GM21529 (cell line): ENCODE measurements at regions not wholly inside any gene's neighbourhood (a gene's known extent, or its start where the extent isn't known, plus 50 kb on each side); places are given as distances from the start of the nearest gene placed in this dataset.

Experiments
- ATAC-seq: cut with Tn5 transposase; IDR thresholded peaks from one replicate; pipeline ENCODE4 v1.9.1; 2021; ENCODE audit not compliant: unreplicated experiment

DNA sequence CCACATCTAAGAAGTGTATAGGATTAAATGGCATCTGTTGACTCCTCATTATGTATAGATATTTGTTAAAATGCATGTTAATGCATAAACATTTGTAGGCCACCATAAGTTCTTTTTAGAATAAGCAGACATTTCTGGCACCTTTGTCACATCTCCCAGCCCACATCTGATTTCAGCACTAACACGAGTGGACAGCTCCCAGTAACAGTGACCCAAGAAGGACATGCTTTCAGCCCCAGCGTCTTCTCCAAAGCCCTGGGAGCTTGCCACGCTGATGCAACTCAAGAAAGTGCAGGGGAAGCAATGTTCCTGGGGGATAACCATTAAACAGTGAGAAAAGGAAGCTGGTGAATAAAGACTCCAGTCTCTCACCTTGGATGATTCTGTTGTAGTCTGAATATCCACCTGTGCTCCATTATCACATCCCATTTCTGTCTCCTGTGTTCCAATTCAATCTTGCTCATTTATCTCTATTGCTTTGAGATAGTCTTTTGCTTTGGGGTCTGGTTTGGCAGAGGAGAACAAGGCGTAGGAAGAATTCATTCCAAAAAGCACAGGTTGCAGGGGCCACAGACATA is 182.6 kb upstream of the THSD7B start:
- no peak for ATAC-seq

DNA sequence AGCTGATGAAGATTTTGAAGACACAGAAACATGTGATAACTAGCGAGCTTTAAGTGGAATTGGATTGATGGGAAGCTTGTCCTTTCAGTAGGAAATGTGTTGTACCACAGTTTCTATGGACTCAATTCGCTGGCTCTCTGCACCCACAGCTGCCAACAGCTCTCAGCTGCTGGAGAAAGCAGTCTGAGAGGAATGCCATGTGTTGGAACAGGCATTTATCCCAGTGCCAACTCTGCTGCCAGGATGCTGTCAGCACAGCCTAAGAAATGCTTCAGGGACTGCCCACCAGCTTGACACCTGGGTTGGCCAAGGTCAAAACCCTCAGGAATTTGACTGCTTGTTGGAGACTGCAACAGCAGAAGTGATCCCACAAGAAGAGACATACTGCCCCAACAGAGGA is 193.0 kb upstream of the THSD7B start:
- no peak for ATAC-seq

DNA sequence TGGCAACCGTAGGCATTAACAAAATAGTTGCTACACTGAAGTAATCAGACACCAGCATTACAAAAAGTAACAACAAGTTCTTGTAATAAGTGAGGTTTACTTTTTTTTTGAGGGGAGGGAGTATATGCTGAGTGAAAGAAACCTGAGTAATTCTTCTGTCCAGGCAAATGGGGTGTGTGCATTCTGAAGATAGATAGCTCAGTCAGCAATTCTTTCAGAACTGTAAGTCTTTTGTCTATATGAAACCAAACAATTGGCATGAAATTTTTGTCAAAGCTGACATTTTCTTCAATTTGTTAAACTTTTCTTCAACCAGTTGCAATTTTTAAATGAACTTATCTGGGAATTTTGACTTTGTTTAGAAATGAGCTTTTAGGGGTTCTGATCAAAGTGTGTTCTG is 208.1 kb upstream of the THSD7B start:
- no peak for ATAC-seq

DNA sequence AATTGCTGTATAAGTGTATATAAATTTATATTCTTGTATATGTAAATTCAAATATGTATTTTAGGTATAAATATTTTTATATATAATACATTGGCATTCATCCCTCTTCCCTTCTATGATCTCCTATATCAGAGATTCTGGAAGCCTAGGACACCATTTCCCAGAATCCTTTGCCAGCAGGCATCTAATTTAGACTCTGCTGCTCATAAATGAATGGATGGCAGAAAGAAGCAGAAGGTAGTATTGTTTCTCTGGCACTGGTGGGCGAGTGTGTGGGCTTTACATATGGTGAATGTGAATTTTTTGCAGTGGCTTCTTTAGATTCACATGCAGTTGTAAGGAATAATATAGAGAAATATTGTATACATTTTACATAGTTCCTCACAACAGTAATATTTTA is 215.2 kb upstream of the THSD7B start:
- no peak for ATAC-seq

DNA sequence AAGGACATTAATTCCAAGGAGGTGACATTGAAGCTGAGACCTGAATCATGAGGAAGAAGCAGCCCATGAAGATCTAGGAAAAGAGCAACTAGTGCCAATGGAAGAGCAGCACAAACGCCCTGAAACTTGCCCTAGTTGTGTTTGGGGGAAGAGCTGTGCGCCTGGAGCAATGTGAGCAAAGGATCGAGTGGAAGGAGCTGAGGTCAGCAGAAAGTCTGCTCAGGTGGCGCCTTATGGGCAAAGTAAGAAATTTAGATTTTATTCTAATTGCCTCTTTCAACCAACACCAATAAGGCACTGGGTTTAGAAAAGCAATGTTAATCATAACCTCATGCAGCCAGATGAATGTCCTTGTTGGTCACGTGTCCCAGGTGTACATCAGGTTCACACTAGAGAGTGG is 226.0 kb upstream of the THSD7B start:
- no peak for ATAC-seq

DNA sequence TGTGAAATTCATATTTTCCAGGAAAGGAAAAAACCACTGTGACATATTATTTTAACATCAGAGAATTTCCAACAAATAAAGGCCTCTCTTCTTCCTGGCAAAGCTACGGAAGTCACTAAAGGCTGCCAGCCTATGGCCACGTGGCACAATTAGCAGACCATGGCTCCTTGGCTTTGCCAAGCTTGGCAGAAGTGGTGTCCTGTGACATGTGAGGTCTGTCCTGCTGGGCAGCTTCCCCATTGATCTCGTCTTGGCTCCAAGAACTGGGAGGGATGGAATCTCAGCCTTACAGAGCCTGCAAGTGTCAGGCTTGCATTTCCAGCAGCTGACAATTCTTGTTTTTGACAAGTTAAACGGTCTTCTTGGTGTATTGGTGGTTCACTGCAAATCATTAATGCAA is 226.9 kb upstream of the THSD7B start:
- no peak for ATAC-seq

DNA sequence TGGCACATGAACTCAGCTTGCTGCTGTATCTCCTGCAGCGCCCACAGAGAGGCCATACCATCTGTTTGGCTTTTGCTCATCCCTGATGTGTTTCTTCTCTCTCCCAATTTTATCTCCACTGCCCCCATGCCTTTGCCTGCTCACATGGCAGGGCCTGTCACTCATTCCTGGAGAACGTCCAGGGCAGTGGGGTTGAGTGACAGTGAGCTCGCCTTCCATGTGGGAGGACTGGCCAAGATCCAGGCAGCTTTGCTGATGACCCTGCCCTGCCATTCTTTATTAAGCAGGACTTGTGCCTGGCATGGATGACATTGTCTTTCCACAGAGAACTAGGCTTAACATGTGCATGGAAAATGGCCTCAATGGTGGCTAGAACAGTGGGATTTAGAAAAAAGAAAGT is 230.5 kb upstream of the THSD7B start:
- ATAC-seq: no peak

DNA sequence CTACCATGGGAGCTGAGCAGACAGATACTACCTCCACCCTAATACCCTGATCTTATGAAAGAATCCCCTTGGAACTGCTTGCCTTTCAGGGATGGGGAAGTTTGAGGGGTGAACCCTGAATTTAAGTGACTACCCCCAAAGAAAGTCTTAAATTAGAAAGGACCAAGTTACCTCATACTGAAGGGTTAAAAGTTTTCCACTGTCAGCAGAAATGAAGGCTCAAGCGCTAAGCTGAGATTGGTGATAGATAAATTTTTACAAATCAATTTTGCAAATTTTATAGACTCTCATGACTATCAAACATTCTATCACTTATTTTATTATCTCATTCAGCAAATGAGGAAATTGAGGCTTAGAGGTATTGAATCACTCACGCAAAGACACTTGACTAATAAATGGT is 233.2 kb upstream of the THSD7B start:
- no peak for ATAC-seq

DNA sequence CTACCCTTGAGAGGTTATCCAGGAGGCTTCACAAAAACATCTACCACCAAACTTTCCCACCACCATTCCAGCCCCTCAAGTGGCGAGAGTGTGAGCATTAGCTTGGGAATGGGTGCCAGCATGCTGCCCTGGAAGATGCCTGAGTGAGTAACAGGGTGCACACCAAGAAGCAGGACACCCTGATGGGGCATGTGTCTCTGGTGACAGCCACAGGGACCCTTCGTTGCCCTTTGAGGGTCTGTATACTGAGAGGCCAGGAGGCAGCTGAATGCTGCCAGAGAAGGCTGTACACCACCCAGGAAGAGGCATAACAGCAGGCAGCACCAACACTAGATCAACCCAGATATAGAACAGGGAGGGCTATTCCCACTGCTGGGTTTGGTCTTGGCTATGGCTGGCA is 233.6 kb upstream of the THSD7B start:
- ATAC-seq: no peak

DNA sequence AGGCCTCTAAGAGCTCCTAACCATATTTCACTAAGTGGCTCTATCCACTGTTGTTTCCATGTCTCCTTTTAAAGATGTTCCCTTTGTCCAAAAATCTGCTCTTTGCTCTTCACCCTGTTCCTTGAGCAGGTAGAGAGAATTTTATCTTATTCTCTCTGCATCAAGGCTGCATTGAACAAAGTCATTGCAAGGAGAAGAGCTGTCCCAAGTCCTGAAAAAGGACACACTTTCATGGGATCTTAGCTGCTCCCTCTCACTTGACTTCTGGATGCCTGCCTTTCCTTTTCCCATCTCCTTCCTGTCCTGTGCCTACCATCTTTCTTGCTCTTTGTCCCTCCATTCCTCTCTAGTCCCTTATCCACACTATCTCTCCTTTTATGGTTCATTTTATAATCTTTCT is 235.2 kb upstream of the THSD7B start:
- ATAC-seq: no peak

DNA sequence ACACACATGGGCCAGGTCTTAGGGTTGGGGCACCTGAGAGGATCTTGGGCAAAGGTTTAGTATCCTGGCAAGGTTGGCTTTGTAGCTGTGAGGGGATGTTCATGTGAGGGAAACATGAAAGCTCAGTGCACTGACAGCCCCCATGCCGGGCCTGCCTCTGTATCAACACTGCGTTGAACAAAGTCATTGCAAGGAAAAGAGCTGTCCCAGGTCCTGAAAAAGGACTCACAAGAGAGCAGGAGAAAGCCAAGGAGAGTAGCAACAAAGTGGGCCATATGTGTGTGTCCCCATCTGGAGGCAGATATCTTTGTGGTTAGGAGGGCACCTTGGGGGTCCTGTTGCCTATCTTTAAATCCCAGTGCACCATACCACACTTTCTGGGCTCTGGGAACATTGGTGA is 237.8 kb upstream of the THSD7B start:
- ATAC-seq: no peak

DNA sequence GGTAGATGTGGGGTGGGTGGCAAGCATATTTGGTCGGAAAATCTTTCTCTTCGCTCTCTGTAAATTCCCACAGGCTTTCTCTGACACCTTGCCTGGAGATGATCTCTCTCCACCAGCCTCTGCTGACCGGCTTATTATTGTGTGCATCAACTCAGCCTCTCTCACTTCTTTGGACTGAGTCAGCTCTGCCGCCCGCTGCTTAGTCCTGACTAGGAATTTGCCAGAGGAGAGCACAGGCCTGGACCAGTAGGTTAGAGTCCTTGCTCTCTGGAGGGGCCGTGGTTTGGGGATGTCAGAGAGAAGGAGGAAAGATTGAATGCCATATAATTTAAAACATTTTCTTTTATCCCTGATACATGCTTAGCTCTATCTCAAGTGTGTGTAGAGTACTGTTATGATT is 242.6 kb upstream of the THSD7B start:
- ATAC-seq: no peak

DNA sequence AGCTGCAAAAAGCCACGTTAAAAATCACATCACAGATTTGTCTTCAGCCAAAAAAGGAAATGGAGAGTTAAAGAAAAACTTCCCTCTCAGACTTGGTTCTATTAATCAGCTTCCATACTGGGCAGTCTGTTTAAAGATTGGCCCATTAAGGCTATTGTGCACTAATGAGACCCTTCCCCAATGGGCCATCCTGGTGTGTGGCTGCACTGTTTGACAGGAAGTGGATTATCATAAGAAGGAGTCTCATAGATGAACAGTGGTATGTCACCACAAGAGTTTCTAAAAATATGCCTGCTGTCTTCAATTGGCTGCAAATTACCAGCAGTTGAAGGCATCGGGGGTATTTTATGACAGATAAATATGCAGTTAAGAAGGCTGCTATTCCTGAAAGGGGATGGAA is 247.6 kb upstream of the THSD7B start:
- no peak for ATAC-seq

DNA sequence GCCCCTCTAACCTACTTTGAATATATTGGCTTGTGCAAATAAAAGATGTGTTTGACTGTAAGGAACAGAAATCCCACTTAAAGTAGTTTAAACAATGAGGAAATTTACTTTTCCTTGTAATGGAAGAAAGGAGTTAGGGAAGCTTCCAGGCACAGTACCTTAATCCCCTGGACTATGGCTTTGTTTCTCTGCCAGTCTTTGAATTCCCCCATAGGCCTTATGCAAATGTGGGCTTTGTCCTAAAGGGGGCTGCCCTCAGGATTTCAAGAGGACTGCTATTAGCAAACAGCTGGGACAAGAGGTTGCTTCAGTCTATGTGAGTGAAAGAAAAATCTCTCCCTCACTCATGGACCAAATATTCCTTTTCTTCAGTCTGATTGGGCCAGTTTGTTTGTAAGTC is 255.1 kb upstream of the THSD7B start:
- ATAC-seq: no peak

DNA sequence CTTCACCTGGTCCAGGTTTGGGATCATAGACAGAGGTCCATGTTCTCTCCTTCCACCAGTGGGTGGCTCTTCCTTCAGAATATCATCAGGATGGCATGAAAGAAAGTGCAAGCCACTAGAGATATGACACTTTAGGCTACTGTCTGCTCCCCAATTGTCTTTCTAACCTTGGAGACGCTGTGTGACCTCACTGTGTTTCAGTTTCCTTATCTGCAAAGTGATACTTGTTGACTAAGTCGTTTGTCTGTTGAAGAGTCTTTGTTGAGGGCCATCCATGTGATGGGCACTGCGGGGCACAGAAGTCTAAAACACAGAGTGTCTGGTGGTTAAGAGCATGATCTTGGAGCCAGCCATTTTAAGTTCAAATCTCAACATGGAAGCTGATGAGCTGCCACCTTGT is 259.9 kb upstream of the THSD7B start:
- no peak for ATAC-seq

DNA sequence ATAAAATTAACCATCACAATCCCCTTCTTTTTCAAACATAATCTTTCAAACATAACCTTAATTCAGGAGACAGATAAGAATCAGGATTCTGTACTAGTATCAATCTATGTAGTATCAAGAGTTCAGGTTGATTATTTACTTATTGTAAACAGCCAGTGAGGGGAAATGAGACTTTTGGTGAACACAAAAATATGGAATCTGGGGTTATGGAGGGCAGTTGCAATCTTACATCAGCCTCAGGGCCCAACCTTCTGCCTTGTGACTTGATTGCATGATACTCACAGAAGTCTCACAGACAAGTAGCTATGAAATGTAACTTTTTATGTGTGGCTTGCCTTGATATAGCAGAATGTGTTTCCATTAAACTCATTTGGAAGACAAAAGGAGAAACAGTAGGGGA is 262.7 kb upstream of the THSD7B start:
- no peak for ATAC-seq

DNA sequence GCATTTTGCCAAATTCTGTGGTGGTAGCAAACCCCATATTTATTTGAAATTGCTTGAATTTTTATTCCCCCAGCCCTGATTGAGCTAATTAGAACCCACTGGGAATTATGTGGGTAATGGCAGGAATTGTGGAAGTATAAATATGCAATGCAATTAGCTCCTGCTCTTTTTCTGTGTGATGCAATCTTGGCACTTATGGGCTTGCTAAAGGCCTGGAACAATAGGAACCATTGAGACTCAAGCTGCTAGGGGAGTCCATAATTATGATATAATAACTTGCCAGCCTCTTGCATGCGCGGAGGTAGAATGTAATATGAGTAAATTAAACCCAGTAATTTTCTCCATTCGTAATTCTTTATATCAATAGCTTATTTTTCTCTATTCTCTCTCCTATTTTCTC is 267.6 kb upstream of the THSD7B start:
- ATAC-seq: no peak

DNA sequence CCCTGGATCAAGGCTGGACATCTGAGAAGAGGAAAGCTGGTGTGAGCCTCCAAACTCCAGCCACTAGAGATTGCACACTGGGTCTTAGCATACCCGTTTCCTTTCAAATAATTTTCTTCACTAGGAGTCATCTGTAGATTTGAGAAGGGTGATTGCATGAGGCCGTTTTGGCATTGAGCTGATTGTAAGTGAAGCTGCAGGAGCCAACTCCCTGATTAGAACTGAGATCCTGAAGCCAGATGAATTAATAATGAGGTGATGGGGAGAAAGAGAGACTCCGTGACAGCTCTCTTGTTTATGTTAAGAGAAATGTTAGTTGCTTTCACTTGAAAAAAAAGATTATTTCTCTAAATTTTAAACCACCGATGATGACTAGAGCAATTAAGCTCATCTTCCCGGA is 268.4 kb upstream of the THSD7B start:
- ATAC-seq: no peak

DNA sequence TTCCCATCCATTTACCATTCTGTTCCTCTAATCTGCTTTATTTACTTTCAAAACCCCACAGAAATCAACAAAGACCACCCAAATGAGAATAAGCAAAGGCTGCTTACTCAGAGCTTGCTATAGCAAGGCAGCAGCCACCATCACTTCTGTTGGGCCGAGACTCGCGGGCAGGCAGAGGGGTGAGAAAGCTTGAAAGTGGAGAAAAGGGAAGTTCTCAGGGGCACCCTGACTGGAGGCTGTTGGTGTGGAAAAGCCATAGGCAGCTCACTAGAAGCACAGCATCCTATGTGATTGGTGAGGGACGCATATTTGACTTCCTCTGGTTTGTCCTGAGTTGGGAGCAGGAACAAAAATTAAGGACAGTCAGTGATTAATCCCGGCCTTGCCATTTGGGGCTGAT is 269.7 kb upstream of the THSD7B start:
- peak; percentile 85 for ATAC-seq

DNA sequence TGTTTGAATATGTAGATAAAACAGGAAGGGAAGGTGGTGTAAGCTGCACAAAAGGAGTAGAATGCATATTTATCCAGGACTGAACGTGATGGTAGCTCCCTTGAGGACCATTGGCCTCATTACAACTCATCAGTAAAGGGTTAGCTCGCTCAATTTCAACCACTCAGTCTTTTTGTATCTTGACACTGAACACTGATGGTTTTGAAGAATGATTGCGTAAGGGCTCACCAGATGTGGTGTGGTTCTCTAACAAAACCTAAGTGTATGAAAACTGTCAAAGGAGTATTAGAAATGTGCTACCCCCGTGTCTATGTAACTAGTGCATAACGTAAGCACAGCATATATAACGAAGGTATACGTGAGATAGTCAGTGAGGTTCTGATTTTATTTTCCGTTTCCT is 272.4 kb upstream of the THSD7B start:
- ATAC-seq: no peak

DNA sequence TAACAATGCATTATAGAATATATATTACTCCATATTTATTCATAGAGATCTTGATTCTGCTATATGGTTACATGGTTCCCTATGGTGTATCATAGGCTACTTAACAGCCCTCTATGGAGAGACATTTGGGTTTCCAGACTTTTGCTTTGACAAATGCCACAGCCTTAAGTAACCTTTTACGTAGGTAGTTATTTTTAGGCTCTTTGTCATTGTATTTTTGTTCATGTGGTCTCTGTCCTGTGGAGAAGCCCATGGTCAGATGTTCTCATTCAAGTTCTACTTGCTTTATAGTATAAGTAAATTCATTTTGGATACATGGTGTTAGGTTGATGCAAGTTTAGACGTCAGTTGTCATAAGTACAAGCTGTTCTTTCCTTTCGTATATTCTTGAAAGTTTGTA is 275.2 kb upstream of the THSD7B start:
- ATAC-seq: no peak

DNA sequence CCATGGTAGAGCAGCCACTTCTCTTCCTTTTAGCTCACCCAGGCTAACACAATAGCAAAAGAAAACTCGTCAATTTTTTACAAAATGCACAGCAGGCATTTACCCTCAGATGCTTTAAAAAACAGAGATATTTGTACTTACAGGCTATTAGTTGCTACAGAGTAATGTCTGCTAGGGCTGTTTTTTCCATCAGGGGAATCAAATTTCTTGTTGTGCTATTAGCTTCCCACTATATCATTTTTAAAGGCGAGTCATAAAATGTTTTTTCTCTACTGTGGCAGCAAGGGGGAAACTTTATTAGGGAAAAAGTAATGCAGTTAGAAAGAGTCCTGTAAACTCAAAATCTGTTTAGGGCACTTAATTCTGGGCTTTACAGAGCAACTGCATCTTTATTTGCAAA is 277.9 kb upstream of the THSD7B start:
- ATAC-seq: no peak

DNA sequence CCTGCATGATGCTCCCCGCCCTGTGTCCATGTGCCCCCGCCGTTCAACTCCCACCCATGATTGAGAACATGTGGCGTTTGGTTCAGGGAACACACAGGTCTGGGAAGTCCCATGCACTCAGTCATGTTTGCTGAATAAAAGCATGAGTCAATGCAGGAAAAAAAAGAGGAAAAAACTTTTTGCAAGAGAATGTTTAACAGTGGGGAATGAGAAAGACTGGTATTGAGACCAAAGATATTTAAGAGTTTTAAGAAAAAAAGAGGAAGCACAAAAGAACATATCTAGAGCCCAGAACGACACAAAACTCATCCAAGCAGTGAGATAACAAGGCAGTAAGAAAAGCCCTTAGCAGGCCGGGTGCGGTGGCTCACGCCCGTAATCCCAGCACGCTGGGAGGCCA is 279.2 kb upstream of the THSD7B start:
- ATAC-seq: peak; percentile 87

DNA sequence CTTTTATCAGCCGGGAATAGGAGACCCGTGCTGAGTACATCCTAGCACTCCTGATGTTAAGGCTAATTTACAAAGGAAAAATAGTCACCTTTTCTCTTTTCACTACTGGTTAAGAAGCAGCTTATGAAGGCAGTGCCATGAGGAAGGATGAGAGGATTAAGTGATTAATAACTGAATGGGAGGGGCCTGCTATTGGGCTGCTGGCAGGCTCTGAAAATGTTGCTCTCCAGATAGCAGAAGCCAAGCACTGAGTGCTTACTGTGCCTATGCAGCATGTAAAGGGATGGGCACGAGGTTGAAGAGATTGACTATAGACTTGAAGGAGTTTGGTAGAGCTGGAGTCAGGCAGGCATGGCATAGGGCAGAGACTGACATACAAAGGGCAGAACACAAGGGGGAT is 282.4 kb upstream of the THSD7B start:
- ATAC-seq: no peak
